A549 (cell line): ENCODE measurements at regions not wholly inside any gene's neighbourhood (a gene's known extent, or its start where the extent isn't known, plus 50 kb on each side); places are given as distances from the start of the nearest gene placed in this dataset.

Source experiments
- CBX8 ChIP-seq: fragments of 200-600 bp; sonication (generic); IDR thresholded peaks from 2 replicates; pipeline ENCODE4 v1.6.1; 2016
- CHD2 ChIP-seq: fragments of 150-350 bp; IDR thresholded peaks from 2 replicates; pipeline ENCODE4 v1.6.1; 2014; ENCODE audit warnings: low read length; ENCODE audit not compliant: partially characterized antibody
- POLR2A ChIP-seq: IDR thresholded peaks from 2 replicates; pipeline ENCODE4 v1.6.1; 2012; ENCODE audit warnings: mild to moderate bottlenecking, low read length
- TF ChIP-seq, protein P1 (sequence below): IDR thresholded peaks from 2 replicates; pipeline ENCODE4 v1.6.1; 2012
- TF ChIP-seq, protein P2 (sequence below): fragments of 200-600 bp; sonication (generic); IDR thresholded peaks from 2 replicates; pipeline ENCODE4 v1.6.1; 2016; ENCODE audit warnings: antibody characterized with exemption, mild to moderate bottlenecking, moderate library complexity

DNA sequence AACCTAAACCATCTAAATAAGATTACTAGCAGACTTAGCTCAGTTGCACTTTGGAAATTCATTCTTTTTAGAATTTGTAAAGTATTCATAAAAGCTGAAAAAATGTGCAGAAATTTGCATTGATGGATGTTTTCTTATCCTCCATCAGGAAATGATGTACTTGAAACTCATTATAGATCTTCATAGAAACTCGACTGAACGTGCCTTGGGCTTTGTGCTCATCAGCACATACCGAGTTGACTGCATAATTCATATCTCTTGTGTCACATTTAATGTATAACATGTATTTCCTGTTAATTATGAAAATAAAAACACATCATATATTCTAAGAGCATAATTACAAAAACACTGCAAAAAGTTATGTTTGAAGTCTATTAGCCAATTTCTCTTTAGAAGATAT lies 290.9 kb upstream of the NR5A2 start:
- TF ChIP-seq CHD2, result no peak
- no peak for TF ChIP-seq POLR2A
- no peak for TF ChIP-seq CBX8
- TF ChIP-seq, protein P1, sequence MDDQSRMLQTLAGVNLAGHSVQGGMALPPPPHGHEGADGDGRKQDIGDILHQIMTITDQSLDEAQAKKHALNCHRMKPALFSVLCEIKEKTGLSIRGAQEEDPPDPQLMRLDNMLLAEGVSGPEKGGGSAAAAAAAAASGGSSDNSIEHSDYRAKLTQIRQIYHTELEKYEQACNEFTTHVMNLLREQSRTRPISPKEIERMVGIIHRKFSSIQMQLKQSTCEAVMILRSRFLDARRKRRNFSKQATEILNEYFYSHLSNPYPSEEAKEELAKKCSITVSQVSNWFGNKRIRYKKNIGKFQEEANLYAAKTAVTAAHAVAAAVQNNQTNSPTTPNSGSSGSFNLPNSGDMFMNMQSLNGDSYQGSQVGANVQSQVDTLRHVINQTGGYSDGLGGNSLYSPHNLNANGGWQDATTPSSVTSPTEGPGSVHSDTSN, result no peak
- TF ChIP-seq, protein P2, sequence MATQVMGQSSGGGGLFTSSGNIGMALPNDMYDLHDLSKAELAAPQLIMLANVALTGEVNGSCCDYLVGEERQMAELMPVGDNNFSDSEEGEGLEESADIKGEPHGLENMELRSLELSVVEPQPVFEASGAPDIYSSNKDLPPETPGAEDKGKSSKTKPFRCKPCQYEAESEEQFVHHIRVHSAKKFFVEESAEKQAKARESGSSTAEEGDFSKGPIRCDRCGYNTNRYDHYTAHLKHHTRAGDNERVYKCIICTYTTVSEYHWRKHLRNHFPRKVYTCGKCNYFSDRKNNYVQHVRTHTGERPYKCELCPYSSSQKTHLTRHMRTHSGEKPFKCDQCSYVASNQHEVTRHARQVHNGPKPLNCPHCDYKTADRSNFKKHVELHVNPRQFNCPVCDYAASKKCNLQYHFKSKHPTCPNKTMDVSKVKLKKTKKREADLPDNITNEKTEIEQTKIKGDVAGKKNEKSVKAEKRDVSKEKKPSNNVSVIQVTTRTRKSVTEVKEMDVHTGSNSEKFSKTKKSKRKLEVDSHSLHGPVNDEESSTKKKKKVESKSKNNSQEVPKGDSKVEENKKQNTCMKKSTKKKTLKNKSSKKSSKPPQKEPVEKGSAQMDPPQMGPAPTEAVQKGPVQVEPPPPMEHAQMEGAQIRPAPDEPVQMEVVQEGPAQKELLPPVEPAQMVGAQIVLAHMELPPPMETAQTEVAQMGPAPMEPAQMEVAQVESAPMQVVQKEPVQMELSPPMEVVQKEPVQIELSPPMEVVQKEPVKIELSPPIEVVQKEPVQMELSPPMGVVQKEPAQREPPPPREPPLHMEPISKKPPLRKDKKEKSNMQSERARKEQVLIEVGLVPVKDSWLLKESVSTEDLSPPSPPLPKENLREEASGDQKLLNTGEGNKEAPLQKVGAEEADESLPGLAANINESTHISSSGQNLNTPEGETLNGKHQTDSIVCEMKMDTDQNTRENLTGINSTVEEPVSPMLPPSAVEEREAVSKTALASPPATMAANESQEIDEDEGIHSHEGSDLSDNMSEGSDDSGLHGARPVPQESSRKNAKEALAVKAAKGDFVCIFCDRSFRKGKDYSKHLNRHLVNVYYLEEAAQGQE, result no peak
